ENCODE measurements at regions not wholly inside any gene's neighbourhood (a gene's known extent, or its start where the extent isn't known, plus 50 kb on each side); places are given as distances from the start of the nearest gene placed in this dataset.

DNA sequence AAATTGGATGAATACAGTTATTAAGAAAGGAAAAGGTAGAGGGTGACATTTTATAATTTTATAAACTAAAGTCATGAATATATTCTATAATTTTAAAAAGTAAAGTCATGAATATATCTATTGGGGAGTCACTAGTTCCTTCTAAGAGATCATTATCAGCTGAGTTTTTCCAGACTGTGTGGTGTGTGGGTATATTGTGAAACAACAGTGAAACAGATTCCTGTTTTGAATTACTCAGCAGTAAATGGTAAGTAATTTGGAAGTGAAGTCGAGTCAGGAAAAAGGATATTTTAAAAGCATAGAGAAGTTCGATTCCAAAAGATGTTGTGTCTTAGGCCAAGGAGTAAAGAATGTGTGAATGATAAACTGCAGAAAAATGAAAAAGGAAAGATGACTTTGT is 1018.2 kb upstream of the NXPH2 start:
- TF ChIP-seq, protein P1, sequence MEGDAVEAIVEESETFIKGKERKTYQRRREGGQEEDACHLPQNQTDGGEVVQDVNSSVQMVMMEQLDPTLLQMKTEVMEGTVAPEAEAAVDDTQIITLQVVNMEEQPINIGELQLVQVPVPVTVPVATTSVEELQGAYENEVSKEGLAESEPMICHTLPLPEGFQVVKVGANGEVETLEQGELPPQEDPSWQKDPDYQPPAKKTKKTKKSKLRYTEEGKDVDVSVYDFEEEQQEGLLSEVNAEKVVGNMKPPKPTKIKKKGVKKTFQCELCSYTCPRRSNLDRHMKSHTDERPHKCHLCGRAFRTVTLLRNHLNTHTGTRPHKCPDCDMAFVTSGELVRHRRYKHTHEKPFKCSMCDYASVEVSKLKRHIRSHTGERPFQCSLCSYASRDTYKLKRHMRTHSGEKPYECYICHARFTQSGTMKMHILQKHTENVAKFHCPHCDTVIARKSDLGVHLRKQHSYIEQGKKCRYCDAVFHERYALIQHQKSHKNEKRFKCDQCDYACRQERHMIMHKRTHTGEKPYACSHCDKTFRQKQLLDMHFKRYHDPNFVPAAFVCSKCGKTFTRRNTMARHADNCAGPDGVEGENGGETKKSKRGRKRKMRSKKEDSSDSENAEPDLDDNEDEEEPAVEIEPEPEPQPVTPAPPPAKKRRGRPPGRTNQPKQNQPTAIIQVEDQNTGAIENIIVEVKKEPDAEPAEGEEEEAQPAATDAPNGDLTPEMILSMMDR (IDR thresholded peaks at IDR 0.05; ENCODE audit: low read depth, low read length, missing input control) = no peak
- TF ChIP-seq EGR1 (IDR thresholded peaks at IDR 0.05; ENCODE audit: low read depth in 2 of 2) (no peak), JUND (IDR thresholded peaks at IDR 0.05) (no peak), RAD21 (IDR thresholded peaks at IDR 0.05) (no peak), GABPA (IDR thresholded peaks at IDR 0.05 in 1 of 2, conservative IDR thresholded peaks at IDR 0.05 in 1 of 2) (no peak)

All from liver (tissue), 3 donors.